PC-3 (cell line): ENCODE measurements at regions not wholly inside any gene's neighbourhood (a gene's known extent, or its start where the extent isn't known, plus 50 kb on each side); places are given as distances from the start of the nearest gene placed in this dataset.

Source experiments
- CTCF ChIP-seq: fragments of 300-600 bp; sonication (generic); conservative IDR thresholded peaks from 2 replicates; pipeline ENCODE4 v1.5.1; 2017; ENCODE audit warnings: antibody characterized with exemption, low read depth, mild to moderate bottlenecking, low read length
- EZH2 ChIP-seq: fragments of 300-600 bp; sonication (generic); IDR thresholded peaks from one replicate; pipeline ENCODE4 v1.6.1; 2017; ENCODE audit warnings: antibody characterized with exemption, mild to moderate bottlenecking, low read length; ENCODE audit not compliant: unreplicated experiment
- EZH2phosphoT487 ChIP-seq: fragments of 300-600 bp; sonication (generic); IDR thresholded peaks from 2 replicates; pipeline ENCODE4 v1.6.1; 2018; ENCODE audit warnings: mild to moderate bottlenecking, antibody characterized with exemption, low read length, borderline replicate concordance

- no peak for TF ChIP-seq CTCF
- no peak for TF ChIP-seq EZH2
- TF ChIP-seq EZH2phosphoT487: no peak
Observed at GRCh38 chrX:44767308-44767707, 76.5 kb upstream of the DUSP21 start.
